NCI-H82 treated with DMSO at 0.1 percent for 48 hours (cell line): ENCODE measurements at regions not wholly inside any gene's neighbourhood (a gene's known extent, or its start where the extent isn't known, plus 50 kb on each side); places are given as distances from the start of the nearest gene placed in this dataset.

Experiments used
- DNase-seq: peaks from one replicate; lab custom pipeline; 2025; ENCODE audit not compliant: unreplicated experiment; lab: John Stamatoyannopoulos, UW

GRCh38 chr13:30128095-30128494 is 179.3 kb downstream of the KATNAL1 start:
- no peak for DNase-seq

GRCh38 chr13:30126903-30127428 is 180.4 kb downstream of the KATNAL1 start:
- no peak for DNase-seq

DNA sequence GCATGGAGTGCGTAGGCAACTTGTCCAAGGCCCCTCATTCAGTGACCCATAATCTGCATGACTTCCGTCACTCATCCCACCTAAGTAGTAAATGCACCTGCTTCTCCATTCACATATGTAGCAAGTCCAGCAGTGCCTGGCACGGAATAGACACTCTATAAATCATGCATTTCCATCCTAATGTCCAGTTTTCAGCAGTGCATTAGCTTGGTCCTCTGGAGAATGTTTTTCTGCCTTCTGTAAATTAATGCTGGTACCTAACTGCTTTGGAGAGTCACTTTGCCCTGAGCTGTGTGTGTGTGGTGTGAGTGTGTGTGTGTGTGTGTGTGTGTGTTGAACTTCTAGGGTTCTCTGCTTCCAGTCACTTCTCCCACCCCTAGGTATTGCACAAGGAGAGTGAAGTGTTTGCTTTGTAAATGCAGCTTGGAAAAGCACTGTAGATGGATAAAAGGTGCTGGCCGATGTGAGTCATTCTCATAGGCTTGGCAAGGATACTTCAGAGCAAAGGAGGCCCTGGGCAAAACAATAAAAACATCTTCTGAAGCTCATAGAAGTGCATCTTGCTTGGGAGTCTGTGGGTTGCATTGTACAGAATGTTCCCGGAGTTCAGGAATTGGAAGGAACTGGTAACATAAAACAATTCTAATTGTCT is 181.8 kb downstream of the KATNAL1 start:
- DNase-seq = no peak

GRCh38 chr13:30124131-30124768 is 183.1 kb downstream of the KATNAL1 start:
- no peak for DNase-seq

GRCh38 chr13:30123575-30123974 is 183.8 kb downstream of the KATNAL1 start:
- DNase-seq = no peak

GRCh38 chr13:30121666-30122065 is 185.7 kb downstream of the KATNAL1 start:
- DNase-seq = no peak

GRCh38 chr13:30121244-30121643 is 186.1 kb downstream of the KATNAL1 start:
- no peak for DNase-seq

GRCh38 chr13:30120133-30120822 is 187.1 kb downstream of the KATNAL1 start:
- no peak for DNase-seq

- DNase-seq = no peak
Observed at GRCh38 chr13:30119476-30119875, 187.9 kb downstream of the KATNAL1 start.

DNA sequence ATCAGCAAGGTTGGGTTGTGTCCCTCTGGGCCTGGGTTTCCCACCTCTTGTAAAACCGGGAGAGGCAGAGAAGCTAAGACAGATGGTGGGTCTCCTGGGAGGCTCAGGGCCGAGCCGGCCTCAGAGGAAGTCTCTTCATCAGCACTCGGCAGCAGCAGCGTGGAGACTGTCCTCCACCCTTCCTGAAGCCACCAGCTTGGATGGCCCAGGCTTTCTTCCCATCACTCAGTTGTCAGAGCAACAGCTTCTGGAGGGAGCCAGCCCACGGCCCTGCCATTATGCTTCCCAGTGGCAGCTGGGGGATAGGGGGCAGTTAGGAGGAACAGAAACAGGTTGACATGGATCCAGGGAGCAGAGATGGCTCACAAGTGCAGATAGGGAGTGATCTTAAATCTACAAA is 191.0 kb downstream of the KATNAL1 start:
- no peak for DNase-seq

DNA sequence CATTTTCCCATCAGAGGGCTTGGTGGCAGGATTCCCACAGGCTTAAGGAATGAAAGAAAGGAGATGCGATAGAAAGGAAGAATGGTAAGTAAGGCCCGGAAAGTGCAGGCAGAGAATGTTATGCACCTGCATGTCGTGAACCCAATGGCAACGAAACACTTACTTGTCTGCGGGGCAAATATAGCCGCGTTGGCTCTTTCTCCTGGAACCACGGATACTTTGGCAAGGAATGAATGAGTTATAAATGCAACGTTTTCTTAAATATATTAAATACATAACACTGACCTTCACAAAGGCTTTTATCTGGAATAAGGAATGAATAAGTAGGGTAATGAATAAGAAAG is 192.1 kb downstream of the KATNAL1 start:
- no peak for DNase-seq

DNA sequence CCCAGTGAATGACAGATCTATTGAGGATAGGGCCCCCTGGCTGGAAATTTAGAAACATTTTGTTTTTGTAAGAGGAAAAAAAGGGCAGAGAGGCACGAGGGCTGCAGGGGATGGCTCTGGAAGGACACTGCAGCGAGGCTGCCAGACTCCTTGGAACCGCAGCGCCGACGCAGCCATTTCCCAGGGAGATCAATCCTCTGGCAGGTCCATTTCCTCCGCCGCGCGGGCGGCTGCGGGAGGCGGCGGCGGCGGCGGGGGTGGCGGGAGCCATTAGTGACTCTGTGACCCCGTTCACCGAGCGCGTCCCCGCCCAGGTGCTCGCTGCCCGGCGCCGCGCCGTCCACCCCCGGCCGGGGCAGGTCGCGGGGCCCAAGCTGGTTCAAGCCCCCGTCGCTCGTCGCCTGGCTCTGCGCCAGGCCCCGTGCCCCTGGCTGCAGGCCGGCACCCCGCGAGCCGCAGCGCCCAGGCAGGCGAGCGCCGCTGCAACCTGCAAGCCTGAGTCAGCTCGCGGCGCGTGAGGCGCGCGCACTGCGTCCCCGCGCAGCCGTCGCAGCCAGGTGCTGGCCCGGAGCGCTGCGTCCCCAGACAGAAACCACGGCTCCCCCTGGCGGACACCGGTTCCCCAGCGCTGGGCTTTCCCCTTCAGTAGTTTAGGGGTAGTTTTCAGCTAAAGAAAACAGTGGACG is 192.6 kb downstream of the KATNAL1 start:
- peak; percentile 72 for DNase-seq

GRCh38 chr13:30113983-30114570 is 193.3 kb downstream of the KATNAL1 start:
- DNase-seq = peak; percentile 58

GRCh38 chr13:30113551-30113950 is 193.8 kb downstream of the KATNAL1 start:
- DNase-seq = peak; percentile 99

DNA sequence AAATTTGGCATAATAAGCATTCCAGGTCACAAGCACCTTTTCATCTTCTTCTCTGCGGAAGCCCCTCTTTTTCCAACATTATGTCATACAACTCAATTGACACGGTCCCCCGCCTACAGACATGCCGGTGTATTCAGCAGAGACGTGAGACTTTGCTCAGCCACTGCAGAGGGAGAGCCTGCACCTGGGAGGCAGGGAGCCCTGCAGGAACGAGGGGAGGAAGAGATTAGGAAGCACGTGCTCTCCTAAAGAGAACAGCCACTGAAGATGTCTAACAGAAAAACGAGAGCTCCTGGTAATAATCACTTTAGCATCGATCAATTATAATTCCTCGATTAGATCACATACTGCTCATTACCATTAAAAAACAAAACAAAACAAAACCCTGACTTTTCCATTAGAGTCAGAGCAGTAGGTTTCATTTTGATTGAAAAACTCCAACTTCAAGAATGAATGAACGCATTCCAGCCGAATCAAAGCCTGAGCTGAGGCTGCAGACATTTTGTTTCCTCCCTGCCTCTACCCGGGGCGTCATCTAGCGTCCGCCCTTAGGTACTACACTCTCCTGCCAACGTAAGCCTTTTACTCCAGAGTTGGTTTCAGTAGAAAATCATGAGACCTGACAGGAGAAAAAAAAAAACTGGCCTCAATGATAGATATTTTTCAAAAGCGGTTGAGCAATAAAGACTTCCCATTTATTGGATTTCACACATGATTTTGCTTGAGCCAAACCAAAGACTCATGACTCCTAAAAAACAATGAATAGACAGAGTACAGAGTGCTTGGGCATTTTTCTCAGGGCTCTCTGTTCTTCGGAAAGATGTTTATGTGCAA is 194.5 kb downstream of the KATNAL1 start:
- peak; percentile 94 for DNase-seq

GRCh38 chr13:30111810-30112209 is 195.5 kb downstream of the KATNAL1 start:
- DNase-seq = no peak

GRCh38 chr13:30110301-30111070 is 196.9 kb downstream of the KATNAL1 start:
- no peak for DNase-seq

DNA sequence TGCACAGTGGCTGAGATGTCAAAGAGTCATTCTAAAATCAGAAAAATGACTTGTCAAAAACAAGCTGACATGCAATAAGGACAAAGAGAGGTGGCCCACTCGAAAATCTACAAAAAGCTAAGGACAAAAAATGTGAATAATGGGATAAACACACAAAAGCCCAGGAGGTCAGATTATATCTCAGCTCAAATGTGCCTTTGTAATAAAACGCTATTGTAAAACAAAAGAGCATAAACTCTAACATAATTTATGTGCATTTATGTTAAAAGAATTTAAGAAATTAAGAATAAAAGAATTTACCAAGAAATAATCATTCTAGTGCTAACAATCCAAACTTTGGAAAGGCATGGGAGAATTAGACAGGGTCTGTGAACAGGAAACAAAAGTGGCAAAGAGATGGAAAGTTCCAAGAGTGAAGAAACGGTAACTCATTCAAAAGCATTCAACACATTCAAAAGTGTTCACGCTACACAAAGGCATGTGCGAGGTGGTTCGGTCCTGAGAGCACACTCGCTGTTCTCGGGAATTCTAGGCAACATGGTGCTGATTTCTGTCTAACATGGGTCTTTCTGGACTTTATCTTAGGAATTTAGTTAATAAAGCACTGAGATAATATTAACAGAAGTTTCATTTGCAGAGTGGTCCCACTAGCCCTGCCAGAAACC is 197.7 kb downstream of the KATNAL1 start:
- no peak for DNase-seq

DNA sequence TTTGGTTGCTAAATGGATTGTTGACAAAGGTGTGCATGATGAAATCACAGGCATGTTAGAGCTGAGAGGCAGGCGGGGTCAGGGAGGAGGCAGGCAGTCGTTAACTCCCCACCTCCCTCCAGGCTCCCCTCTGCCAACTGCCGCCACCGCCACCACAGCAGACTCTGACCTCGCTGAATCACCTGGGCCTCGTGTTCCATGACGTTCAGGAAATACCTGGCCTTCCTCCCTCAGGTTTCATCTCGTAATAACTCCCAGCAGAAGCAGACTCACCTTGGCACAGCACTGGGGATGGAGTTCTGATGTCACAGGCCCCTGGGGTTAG is 198.5 kb downstream of the KATNAL1 start:
- DNase-seq = no peak
